ENCODE measurements at regions not wholly inside any gene's neighbourhood (a gene's known extent, or its start where the extent isn't known, plus 50 kb on each side); places are given as distances from the start of the nearest gene placed in this dataset.

DNA sequence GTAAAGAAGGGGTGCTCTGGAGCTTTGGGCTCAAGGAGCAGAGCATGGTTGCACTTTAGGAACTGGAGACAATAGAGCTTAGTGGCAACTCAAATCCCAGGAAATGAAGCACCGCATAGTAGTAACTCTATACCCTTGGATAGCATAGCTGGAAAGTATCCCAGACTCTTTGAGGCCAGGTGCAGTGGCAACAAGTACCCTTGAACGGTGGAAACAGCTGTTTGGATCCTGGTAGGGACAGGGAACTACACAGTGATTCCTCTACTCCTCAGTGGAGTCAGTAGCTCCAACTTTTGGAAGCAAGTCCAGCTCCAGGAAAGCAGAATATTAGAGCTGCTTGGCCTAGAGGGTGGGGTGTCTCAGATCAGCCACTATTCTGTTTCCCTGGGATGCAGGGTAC is 129.0 kb upstream of the WSCD2 start:
- TF ChIP-seq, protein P1, sequence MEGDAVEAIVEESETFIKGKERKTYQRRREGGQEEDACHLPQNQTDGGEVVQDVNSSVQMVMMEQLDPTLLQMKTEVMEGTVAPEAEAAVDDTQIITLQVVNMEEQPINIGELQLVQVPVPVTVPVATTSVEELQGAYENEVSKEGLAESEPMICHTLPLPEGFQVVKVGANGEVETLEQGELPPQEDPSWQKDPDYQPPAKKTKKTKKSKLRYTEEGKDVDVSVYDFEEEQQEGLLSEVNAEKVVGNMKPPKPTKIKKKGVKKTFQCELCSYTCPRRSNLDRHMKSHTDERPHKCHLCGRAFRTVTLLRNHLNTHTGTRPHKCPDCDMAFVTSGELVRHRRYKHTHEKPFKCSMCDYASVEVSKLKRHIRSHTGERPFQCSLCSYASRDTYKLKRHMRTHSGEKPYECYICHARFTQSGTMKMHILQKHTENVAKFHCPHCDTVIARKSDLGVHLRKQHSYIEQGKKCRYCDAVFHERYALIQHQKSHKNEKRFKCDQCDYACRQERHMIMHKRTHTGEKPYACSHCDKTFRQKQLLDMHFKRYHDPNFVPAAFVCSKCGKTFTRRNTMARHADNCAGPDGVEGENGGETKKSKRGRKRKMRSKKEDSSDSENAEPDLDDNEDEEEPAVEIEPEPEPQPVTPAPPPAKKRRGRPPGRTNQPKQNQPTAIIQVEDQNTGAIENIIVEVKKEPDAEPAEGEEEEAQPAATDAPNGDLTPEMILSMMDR (IDR thresholded peaks at IDR 0.05; ENCODE audit: low read depth, low read length, missing input control), result no peak
- TF ChIP-seq, protein P2, sequence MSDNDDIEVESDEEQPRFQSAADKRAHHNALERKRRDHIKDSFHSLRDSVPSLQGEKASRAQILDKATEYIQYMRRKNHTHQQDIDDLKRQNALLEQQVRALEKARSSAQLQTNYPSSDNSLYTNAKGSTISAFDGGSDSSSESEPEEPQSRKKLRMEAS (IDR thresholded peaks at IDR 0.05), result no peak
- TF ChIP-seq TAF1 (conservative IDR thresholded peaks at IDR 0.05) (no peak), HNF4G (IDR thresholded peaks at IDR 0.05) (no peak), YY1 (IDR thresholded peaks at IDR 0.05) (no peak), JUND (IDR thresholded peaks at IDR 0.05) (no peak), RAD21 (IDR thresholded peaks at IDR 0.05) (no peak)
- TF ChIP-seq, protein P3, sequence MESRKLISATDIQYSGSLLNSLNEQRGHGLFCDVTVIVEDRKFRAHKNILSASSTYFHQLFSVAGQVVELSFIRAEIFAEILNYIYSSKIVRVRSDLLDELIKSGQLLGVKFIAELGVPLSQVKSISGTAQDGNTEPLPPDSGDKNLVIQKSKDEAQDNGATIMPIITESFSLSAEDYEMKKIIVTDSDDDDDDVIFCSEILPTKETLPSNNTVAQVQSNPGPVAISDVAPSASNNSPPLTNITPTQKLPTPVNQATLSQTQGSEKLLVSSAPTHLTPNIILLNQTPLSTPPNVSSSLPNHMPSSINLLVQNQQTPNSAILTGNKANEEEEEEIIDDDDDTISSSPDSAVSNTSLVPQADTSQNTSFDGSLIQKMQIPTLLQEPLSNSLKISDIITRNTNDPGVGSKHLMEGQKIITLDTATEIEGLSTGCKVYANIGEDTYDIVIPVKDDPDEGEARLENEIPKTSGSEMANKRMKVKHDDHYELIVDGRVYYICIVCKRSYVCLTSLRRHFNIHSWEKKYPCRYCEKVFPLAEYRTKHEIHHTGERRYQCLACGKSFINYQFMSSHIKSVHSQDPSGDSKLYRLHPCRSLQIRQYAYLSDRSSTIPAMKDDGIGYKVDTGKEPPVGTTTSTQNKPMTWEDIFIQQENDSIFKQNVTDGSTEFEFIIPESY (IDR thresholded peaks at IDR 0.05), result no peak
- TF ChIP-seq, protein P4, sequence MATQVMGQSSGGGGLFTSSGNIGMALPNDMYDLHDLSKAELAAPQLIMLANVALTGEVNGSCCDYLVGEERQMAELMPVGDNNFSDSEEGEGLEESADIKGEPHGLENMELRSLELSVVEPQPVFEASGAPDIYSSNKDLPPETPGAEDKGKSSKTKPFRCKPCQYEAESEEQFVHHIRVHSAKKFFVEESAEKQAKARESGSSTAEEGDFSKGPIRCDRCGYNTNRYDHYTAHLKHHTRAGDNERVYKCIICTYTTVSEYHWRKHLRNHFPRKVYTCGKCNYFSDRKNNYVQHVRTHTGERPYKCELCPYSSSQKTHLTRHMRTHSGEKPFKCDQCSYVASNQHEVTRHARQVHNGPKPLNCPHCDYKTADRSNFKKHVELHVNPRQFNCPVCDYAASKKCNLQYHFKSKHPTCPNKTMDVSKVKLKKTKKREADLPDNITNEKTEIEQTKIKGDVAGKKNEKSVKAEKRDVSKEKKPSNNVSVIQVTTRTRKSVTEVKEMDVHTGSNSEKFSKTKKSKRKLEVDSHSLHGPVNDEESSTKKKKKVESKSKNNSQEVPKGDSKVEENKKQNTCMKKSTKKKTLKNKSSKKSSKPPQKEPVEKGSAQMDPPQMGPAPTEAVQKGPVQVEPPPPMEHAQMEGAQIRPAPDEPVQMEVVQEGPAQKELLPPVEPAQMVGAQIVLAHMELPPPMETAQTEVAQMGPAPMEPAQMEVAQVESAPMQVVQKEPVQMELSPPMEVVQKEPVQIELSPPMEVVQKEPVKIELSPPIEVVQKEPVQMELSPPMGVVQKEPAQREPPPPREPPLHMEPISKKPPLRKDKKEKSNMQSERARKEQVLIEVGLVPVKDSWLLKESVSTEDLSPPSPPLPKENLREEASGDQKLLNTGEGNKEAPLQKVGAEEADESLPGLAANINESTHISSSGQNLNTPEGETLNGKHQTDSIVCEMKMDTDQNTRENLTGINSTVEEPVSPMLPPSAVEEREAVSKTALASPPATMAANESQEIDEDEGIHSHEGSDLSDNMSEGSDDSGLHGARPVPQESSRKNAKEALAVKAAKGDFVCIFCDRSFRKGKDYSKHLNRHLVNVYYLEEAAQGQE (IDR thresholded peaks at IDR 0.05), result no peak
- TF ChIP-seq, protein P5, sequence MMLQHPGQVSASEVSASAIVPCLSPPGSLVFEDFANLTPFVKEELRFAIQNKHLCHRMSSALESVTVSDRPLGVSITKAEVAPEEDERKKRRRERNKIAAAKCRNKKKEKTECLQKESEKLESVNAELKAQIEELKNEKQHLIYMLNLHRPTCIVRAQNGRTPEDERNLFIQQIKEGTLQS (IDR thresholded peaks at IDR 0.05), result no peak
